SK-N-SH (cell line): ENCODE measurements at regions not wholly inside any gene's neighbourhood (a gene's known extent, or its start where the extent isn't known, plus 50 kb on each side); places are given as distances from the start of the nearest gene placed in this dataset.

Experiments used
- CTCF ChIA-PET: fragments of 300-600, 350-600 bp; formaldehyde crosslinking; extraction: SDS; loops from one replicate; lab custom pipeline; 2021; lab: Yijun Ruan, JAX
- POLR2A ChIA-PET: fragments of 350-600 bp; sonication (Branson Sonifier 250); formaldehyde crosslinking; extraction: SDS; loops from one replicate; lab custom pipeline; 2020; ENCODE audit warnings: antibody characterized with exemption, inconsistent platforms; lab: Yijun Ruan, JAX
- DNase-seq: peaks from one replicate; pipeline ENCODE4 v3.0.0; 2012
- H2AFZ ChIP-seq: fragments of 200-600 bp; sonication (generic); 2 replicates; pipeline ENCODE4 v1.8.1; 2016; ENCODE audit warnings: antibody characterized with exemption, mild to moderate bottlenecking, low read depth
- H3F3A ChIP-seq: fragments of 200-600 bp; sonication (generic); replicated peaks from 2 replicates; pipeline ENCODE3; 2016; ENCODE audit warnings: antibody characterized with exemption, mild to moderate bottlenecking; ENCODE audit not compliant: insufficient read depth
- H3K27ac ChIP-seq, 2 experiments: fragments of 200-500 bp in 1 of 2; fragments of 200-600 bp in 1 of 2; sonication (Bioruptor generic) in 1 of 2; sonication (generic), shearing (Covaris generic) in 1 of 2; 2 replicates each; pipeline versions ENCODE4 v1.5.1 to v1.6.1; 2014 to 2016; ENCODE audit warnings: low read depth in 2 of 2, inconsistent platforms in 1 of 2, low read length in 1 of 2, mild to moderate bottlenecking in 1 of 2, mixed read lengths in 1 of 2
- H3K27me3 ChIP-seq: fragments of 200-600 bp; sonication (generic), shearing (Covaris generic); 2 replicates; pipeline ENCODE4 v1.6.1; 2016; ENCODE audit warnings: mixed run types; ENCODE audit not compliant: insufficient read depth
- H3K36me3 ChIP-seq, 2 experiments: fragments of 200-500 bp in 1 of 2; fragments of 200-600 bp in 1 of 2; sonication (Bioruptor generic) in 1 of 2; sonication (generic) in 1 of 2; replicated peaks in 1 of 2; 2 replicates each; pipeline versions ENCODE3 to v1.5.1; 2014 to 2016; ENCODE audit warnings: low read length in 1 of 2, mild to moderate bottlenecking in 1 of 2; ENCODE audit not compliant: insufficient read depth in 2 of 2, control insufficient read depth in 1 of 2
- H3K4me1 ChIP-seq, 2 experiments: fragments of 200-500 bp in 1 of 2; fragments of 200-600 bp in 1 of 2; sonication (Bioruptor generic) in 1 of 2; sonication (generic), shearing (Covaris generic) in 1 of 2; 2 replicates each; pipeline versions ENCODE4 v1.5.1 to v1.6.1; 2014 to 2016; ENCODE audit warnings: low read depth in 1 of 2, low read length in 1 of 2, mixed run types in 1 of 2; ENCODE audit not compliant: insufficient read depth in 2 of 2, control insufficient read depth in 1 of 2
- H3K4me2 ChIP-seq: fragments of 200-600 bp; sonication (generic), shearing (Covaris generic); 2 replicates; pipeline ENCODE4 v1.6.1; 2017; ENCODE audit warnings: mixed run types
- H3K4me3 ChIP-seq, 2 experiments: fragments of 200-500 bp in 1 of 2; fragments of 200-600 bp in 1 of 2; sonication (Bioruptor generic) in 1 of 2; sonication (generic), shearing (Covaris generic) in 1 of 2; 2 replicates each; pipeline versions ENCODE4 v1.5.1 to v1.8.1; 2014 to 2016; ENCODE audit warnings: low read depth in 2 of 2, inconsistent platforms in 1 of 2, low read length in 1 of 2, mild to moderate bottlenecking in 1 of 2, mixed read lengths in 1 of 2, moderate library complexity in 1 of 2
- H3K79me2 ChIP-seq: fragments of 200-600 bp; sonication (generic); 2 replicates; pipeline ENCODE4 v1.8.1; 2017; ENCODE audit warnings: mild to moderate bottlenecking; ENCODE audit not compliant: insufficient read depth
- H3K9ac ChIP-seq: fragments of 200-600 bp; sonication (generic); 2 replicates; pipeline ENCODE4 v1.6.1; 2017; ENCODE audit warnings: mixed run types
- H3K9me2 ChIP-seq: fragments of 200-600 bp; sonication (generic); 2 replicates; pipeline ENCODE4 v1.6.1; 2017; ENCODE audit warnings: mixed run types
- H3K9me3 ChIP-seq: fragments of 200-600 bp; sonication (generic); 2 replicates; pipeline ENCODE4 v1.6.1; 2017; ENCODE audit warnings: mixed run types, mild to moderate bottlenecking, moderate library complexity
- H4K20me1 ChIP-seq: fragments of 200-600 bp; sonication (generic); 2 replicates; pipeline ENCODE4 v1.6.1; 2017; ENCODE audit warnings: mild to moderate bottlenecking, mixed run types; ENCODE audit not compliant: insufficient read depth
- ELF1 ChIP-seq: IDR thresholded peaks from 2 replicates; pipeline ENCODE4 v1.4.0; 2012
- EP300 ChIP-seq, 2 experiments: IDR thresholded peaks; 2 replicates each; pipeline versions ENCODE4 v1.4.0 to v1.6.1; 2012; ENCODE audit warnings: borderline replicate concordance in 1 of 2, low read depth in 1 of 2, low read length in 1 of 2
- EZH2phosphoT487 ChIP-seq: fragments of 200-600 bp; sonication (generic); IDR thresholded peaks from 2 replicates; pipeline ENCODE4 v1.6.1; 2017; ENCODE audit warnings: low read depth, mixed run types, mild to moderate bottlenecking, antibody characterized with exemption, moderate library complexity, borderline replicate concordance
- FOSL2 ChIP-seq: IDR thresholded peaks from 2 replicates; pipeline ENCODE4 v1.4.0; 2012; ENCODE audit warnings: low read depth, mild to moderate bottlenecking, moderate library complexity, borderline replicate concordance
- FOXJ3 ChIP-seq: sonication (generic); formaldehyde crosslinking; IDR thresholded peaks from 2 replicates; pipeline ENCODE4 v1.5.1; 2020; ENCODE audit warnings: mild to moderate bottlenecking, missing genetic modification reagents
- FOXM1 ChIP-seq: IDR thresholded peaks from 2 replicates; pipeline ENCODE4 v1.4.0; 2012; ENCODE audit warnings: low read depth, mild to moderate bottlenecking
- GABPA ChIP-seq: IDR thresholded peaks from 2 replicates; pipeline ENCODE4 v1.4.0; 2012; ENCODE audit warnings: low read depth, mild to moderate bottlenecking
- GATA2 ChIP-seq: sonication (generic); formaldehyde crosslinking; IDR thresholded peaks from 2 replicates; pipeline ENCODE4 v1.5.0; 2020; ENCODE audit warnings: mild to moderate bottlenecking, missing genetic modification reagents
- JUND ChIP-seq: IDR thresholded peaks from 2 replicates; pipeline ENCODE4 v1.4.0; 2012
- MEF2A ChIP-seq: IDR thresholded peaks from 2 replicates; pipeline ENCODE4 v1.4.0; 2012; ENCODE audit warnings: low read depth, borderline replicate concordance
- RAD21 ChIP-seq: IDR thresholded peaks from 2 replicates; pipeline ENCODE4 v1.6.1; 2012; ENCODE audit warnings: mild to moderate bottlenecking, low read length
- RCOR1 ChIP-seq: fragments of 150-350 bp; IDR thresholded peaks from 2 replicates; pipeline ENCODE4 v1.6.1; 2017; ENCODE audit warnings: antibody characterized with exemption, low read length
- RXRA ChIP-seq: IDR thresholded peaks from 2 replicates; pipeline ENCODE4 v1.4.0; 2012; ENCODE audit warnings: low read depth, mild to moderate bottlenecking, borderline replicate concordance
- TAF1 ChIP-seq: IDR thresholded peaks from 2 replicates; pipeline ENCODE4 v1.6.1; 2012; ENCODE audit warnings: low read depth, mild to moderate bottlenecking, low read length, moderate library complexity, borderline replicate concordance
- TCF12 ChIP-seq: IDR thresholded peaks from 2 replicates; pipeline ENCODE4 v1.4.0; 2012
- WGBS: methylation state at CpG from one replicate; pipeline ENCODE4 v1.1.6; 2017; ENCODE audit warnings: low lambda C conversion rate; 5-methylcytosine and 5-hydroxymethylcytosine counted together
- TF ChIP-seq, protein P1 (sequence below): IDR thresholded peaks from 2 replicates; pipeline ENCODE4 v1.4.0; 2012; ENCODE audit warnings: low read depth, borderline replicate concordance
- TF ChIP-seq, protein P2 (sequence below): IDR thresholded peaks from 2 replicates; pipeline ENCODE4; 2012
- TF ChIP-seq, protein P3 (sequence below): IDR thresholded peaks from 2 replicates; pipeline ENCODE4 v1.4.0; 2012; ENCODE audit warnings: low read depth, borderline replicate concordance
- TF ChIP-seq, protein P4 (sequence below): IDR thresholded peaks from 2 replicates; pipeline ENCODE4 v1.4.0; 2012; ENCODE audit warnings: low read depth

DNA sequence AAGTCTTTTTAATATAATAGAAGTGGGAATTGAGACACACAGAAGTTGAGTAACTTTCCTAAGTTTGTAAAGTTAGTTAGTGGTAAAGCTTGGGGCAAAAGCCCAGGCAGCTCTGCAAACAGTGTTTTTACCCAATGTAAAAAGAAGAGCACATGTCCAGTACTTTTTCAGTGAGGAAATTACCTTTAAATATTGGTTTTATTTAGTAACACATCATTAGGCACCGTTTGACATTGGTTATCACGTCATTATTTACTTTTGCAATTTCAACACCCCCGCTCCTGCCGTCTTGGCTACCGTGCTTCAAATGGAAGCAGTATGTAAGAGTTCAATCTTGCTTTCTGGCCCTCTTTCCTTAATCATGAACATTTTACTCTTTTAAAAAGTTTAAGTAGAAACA lies 807.9 kb downstream of the EPHA4 start:
- 19% methylated on average over 5 of the region's 5 CpGs for WGBS
- H3K4me1 ChIP-seq, result no peaks in the 10 kb centered on the region
- H3K27ac ChIP-seq, result no peak overlapping the region
- no peak overlapping the region for H3K4me2 ChIP-seq
- no peaks in the 10 kb centered on the region for H3K9me3 ChIP-seq
- POLR2A ChIA-PET, result no interaction called here
- H3K27me3 ChIP-seq, result no peaks in the 10 kb centered on the region
- H3K4me3 ChIP-seq, result no peak overlapping the region
- no peaks in the 10 kb centered on the region for H4K20me1 ChIP-seq
- CTCF ChIA-PET, result no interaction called here
- TF ChIP-seq, protein P1, sequence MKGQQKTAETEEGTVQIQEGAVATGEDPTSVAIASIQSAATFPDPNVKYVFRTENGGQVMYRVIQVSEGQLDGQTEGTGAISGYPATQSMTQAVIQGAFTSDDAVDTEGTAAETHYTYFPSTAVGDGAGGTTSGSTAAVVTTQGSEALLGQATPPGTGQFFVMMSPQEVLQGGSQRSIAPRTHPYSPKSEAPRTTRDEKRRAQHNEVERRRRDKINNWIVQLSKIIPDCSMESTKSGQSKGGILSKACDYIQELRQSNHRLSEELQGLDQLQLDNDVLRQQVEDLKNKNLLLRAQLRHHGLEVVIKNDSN, result no peak
- TF ChIP-seq RAD21 (no peak), RCOR1 (no peak), RXRA (no peak), EP300 (IDR thresholded peaks at IDR 0.05; ENCODE audit: borderline replicate concordance in 1 of 2, low read depth in 1 of 2, low read length in 1 of 2) (no peak), EZH2phosphoT487 (no peak), MEF2A (no peak), FOSL2 (no peak), ELF1 (no peak), GATA2 (no peak), TAF1 (no peak), JUND (no peak), GABPA (no peak), FOXM1 (no peak), FOXJ3 (CRISPR knock-in tag) (no peak), TCF12 (no peak)
- TF ChIP-seq, protein P2, sequence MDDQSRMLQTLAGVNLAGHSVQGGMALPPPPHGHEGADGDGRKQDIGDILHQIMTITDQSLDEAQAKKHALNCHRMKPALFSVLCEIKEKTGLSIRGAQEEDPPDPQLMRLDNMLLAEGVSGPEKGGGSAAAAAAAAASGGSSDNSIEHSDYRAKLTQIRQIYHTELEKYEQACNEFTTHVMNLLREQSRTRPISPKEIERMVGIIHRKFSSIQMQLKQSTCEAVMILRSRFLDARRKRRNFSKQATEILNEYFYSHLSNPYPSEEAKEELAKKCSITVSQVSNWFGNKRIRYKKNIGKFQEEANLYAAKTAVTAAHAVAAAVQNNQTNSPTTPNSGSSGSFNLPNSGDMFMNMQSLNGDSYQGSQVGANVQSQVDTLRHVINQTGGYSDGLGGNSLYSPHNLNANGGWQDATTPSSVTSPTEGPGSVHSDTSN, result no peak
- TF ChIP-seq, protein P3, sequence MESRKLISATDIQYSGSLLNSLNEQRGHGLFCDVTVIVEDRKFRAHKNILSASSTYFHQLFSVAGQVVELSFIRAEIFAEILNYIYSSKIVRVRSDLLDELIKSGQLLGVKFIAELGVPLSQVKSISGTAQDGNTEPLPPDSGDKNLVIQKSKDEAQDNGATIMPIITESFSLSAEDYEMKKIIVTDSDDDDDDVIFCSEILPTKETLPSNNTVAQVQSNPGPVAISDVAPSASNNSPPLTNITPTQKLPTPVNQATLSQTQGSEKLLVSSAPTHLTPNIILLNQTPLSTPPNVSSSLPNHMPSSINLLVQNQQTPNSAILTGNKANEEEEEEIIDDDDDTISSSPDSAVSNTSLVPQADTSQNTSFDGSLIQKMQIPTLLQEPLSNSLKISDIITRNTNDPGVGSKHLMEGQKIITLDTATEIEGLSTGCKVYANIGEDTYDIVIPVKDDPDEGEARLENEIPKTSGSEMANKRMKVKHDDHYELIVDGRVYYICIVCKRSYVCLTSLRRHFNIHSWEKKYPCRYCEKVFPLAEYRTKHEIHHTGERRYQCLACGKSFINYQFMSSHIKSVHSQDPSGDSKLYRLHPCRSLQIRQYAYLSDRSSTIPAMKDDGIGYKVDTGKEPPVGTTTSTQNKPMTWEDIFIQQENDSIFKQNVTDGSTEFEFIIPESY, result no peak
- TF ChIP-seq, protein P4, sequence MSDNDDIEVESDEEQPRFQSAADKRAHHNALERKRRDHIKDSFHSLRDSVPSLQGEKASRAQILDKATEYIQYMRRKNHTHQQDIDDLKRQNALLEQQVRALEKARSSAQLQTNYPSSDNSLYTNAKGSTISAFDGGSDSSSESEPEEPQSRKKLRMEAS, result no peak
- no peaks in the 10 kb centered on the region for H3F3A ChIP-seq
- H3K79me2 ChIP-seq, result no peaks in the 10 kb centered on the region
- no peak overlapping the region for H3K9ac ChIP-seq
- no peaks in the 10 kb centered on the region for H3K36me3 ChIP-seq
- no peaks in the 10 kb centered on the region for H3K9me2 ChIP-seq
- no peak overlapping the region for H2AFZ ChIP-seq
- no peak for DNase-seq
